Astrocyte (in vitro differentiated cells and primary cell): ENCODE measurements at regions not wholly inside any gene's neighbourhood (a gene's known extent, or its start where the extent isn't known, plus 50 kb on each side); places are given as distances from the start of the nearest gene placed in this dataset.

Experiments used
- DNase-seq: peaks from one replicate; pipeline ENCODE4 v3.0.0-alpha.2; 2010; ENCODE audit warnings: low read depth
- FAIRE-seq: peaks from 2 replicates; lab custom pipeline; 2011; peaks lifted over from hg19 to GRCh38; lab: Jason Lieb, UNC
- H2AFZ ChIP-seq: 2 replicates; pipeline ENCODE4 v1.6.0; 2012; ENCODE audit warnings: low read depth, low read length, inconsistent platforms
- H3K27ac ChIP-seq: 2 replicates; pipeline ENCODE4 v1.5.1; 2011; ENCODE audit warnings: low read depth, low read length, inconsistent platforms
- H3K27me3 ChIP-seq: 2 replicates; pipeline ENCODE4 v1.6.0; 2011; ENCODE audit warnings: low read length, inconsistent platforms; ENCODE audit not compliant: insufficient read depth
- H3K36me3 ChIP-seq: 2 replicates; pipeline ENCODE4 v1.5.1; 2011; ENCODE audit warnings: low read length, inconsistent platforms; ENCODE audit not compliant: insufficient read depth
- H3K4me1 ChIP-seq: 2 replicates; pipeline ENCODE4 v1.5.1; 2011; ENCODE audit warnings: low read length, inconsistent platforms; ENCODE audit not compliant: insufficient read depth
- H3K4me2 ChIP-seq: 2 replicates; pipeline ENCODE4 v1.6.0; 2012; ENCODE audit warnings: low read length, inconsistent platforms
- H3K4me3 ChIP-seq: 2 replicates; pipeline ENCODE4 v1.5.1; 2011; ENCODE audit warnings: low read depth, mild to moderate bottlenecking, low read length, inconsistent platforms; ENCODE audit not compliant: insufficient read depth
- H3K79me2 ChIP-seq: 2 replicates; pipeline ENCODE4 v1.6.0; 2012; ENCODE audit warnings: mild to moderate bottlenecking, low read length, inconsistent platforms; ENCODE audit not compliant: insufficient read depth
- H3K9ac ChIP-seq: 2 replicates; pipeline ENCODE4 v1.6.0; 2012; ENCODE audit warnings: mild to moderate bottlenecking, low read length, inconsistent platforms
- H3K9me3 ChIP-seq: 2 replicates; pipeline ENCODE4 v1.5.1; 2012; ENCODE audit warnings: low read depth, mild to moderate bottlenecking, low read length, inconsistent platforms; ENCODE audit not compliant: insufficient read depth
- H4K20me1 ChIP-seq: 2 replicates; pipeline ENCODE4 v1.6.0; 2012; ENCODE audit warnings: low read length, inconsistent platforms; ENCODE audit not compliant: insufficient read depth
- H3K27ac Mint-ChIP-seq: one replicate; pipeline ENCODE4 v1.8.0; 2021; ENCODE audit warnings: mild to moderate bottlenecking, mixed read lengths; ENCODE audit not compliant: unreplicated experiment
- H3K27me3 Mint-ChIP-seq: one replicate; pipeline ENCODE4 v1.8.0; 2021; ENCODE audit warnings: low read depth, mixed read lengths; ENCODE audit not compliant: unreplicated experiment
- H3K36me3 Mint-ChIP-seq: one replicate; pipeline ENCODE4 v1.8.0; 2021; ENCODE audit warnings: low read depth, mixed read lengths; ENCODE audit not compliant: unreplicated experiment
- H3K4me1 Mint-ChIP-seq: one replicate; pipeline ENCODE4 v1.8.0; 2021; ENCODE audit warnings: low read depth, mixed read lengths; ENCODE audit not compliant: unreplicated experiment
- H3K4me3 Mint-ChIP-seq: one replicate; pipeline ENCODE4 v1.8.0; 2021; ENCODE audit warnings: mild to moderate bottlenecking, moderate library complexity, mixed read lengths; ENCODE audit not compliant: unreplicated experiment
- H3K9me3 Mint-ChIP-seq: one replicate; pipeline ENCODE4 v1.8.0; 2021; ENCODE audit warnings: mild to moderate bottlenecking, mixed read lengths; ENCODE audit not compliant: unreplicated experiment
- EZH2 ChIP-seq: IDR thresholded peaks from 2 replicates; pipeline ENCODE4 v1.6.1; 2012; ENCODE audit warnings: mild to moderate bottlenecking, low read length, inconsistent platforms; ENCODE audit not compliant: insufficient read depth
- TF ChIP-seq, protein P1 (sequence below): IDR thresholded peaks from 2 replicates; pipeline ENCODE4 v1.5.1; 2011; ENCODE audit warnings: low read depth, mild to moderate bottlenecking, inconsistent platforms, low read length, moderate library complexity; ENCODE audit not compliant: insufficient read depth

DNA sequence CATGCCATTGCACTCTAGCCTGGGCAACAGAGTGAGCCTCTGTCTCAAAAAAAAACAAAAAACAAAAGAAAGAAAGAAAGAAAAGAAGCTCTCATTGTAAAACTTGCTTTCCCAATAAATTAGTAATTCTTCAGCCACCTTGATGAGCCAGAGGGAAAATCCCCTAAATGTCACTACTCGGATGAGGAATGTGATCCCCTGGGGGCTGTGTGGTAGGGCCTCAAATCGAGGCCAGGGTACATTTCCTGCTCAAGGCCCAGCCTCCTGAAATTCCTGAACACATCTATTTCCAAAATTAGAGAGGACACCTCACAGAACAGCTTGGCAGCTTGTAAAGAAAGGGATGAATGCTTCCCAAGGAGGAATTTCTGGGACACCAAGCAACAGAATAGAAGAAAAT, 147.1 kb upstream of the SESN3 start:
- Histone ChIP-seq H4K20me1 (no peaks in the 10 kb centered on the region), H3K36me3 (no peaks in the 10 kb centered on the region), H2AFZ (no peak overlapping the region), H3K27me3 (peaks cover 4% of the 10 kb centered on the region), H3K9me3 (no peaks in the 10 kb centered on the region), H3K4me2 (no peak overlapping the region), H3K4me3 (no peak overlapping the region), H3K27ac (no peak overlapping the region), H3K9ac (no peak overlapping the region), H3K79me2 (no peaks in the 10 kb centered on the region), H3K4me1 (peaks cover 14% of the 10 kb centered on the region)
- no peak for TF ChIP-seq EZH2
- TF ChIP-seq, protein P1, sequence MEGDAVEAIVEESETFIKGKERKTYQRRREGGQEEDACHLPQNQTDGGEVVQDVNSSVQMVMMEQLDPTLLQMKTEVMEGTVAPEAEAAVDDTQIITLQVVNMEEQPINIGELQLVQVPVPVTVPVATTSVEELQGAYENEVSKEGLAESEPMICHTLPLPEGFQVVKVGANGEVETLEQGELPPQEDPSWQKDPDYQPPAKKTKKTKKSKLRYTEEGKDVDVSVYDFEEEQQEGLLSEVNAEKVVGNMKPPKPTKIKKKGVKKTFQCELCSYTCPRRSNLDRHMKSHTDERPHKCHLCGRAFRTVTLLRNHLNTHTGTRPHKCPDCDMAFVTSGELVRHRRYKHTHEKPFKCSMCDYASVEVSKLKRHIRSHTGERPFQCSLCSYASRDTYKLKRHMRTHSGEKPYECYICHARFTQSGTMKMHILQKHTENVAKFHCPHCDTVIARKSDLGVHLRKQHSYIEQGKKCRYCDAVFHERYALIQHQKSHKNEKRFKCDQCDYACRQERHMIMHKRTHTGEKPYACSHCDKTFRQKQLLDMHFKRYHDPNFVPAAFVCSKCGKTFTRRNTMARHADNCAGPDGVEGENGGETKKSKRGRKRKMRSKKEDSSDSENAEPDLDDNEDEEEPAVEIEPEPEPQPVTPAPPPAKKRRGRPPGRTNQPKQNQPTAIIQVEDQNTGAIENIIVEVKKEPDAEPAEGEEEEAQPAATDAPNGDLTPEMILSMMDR, result no peak
- Mint-ChIP-seq H3K27me3 (peaks cover 10% of the 10 kb centered on the region), H3K27ac (peak overlapping the region; percentile 29), H3K4me1 (peaks cover 41% of the 10 kb centered on the region), H3K9me3 (no peaks in the 10 kb centered on the region), H3K36me3 (no peaks in the 10 kb centered on the region), H3K4me3 (no peak overlapping the region)
- DNase-seq, result peak; percentile 4
- FAIRE-seq, result no peak

DNA sequence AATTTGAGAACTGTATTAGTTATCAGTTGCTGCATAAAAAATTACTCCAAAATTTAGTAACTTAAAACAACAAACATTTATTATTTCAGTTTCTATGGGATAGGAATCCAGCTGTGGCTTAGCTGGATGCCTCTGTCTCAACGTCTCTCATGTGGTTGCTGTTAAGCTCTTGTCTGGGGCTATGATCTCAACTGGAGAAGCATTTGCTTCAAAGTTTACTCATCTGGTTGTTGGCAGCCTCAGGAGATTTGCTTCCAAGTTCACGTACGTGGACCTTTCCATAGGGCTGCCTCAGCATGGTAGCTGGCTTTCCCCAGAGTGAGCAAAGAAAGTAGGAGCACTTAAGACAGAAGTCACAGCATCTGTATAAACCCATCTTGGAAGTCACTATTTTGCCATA, 144.9 kb upstream of the SESN3 start:
- TF ChIP-seq EZH2, result no peak
- TF ChIP-seq, protein P1, result no peak

DNA sequence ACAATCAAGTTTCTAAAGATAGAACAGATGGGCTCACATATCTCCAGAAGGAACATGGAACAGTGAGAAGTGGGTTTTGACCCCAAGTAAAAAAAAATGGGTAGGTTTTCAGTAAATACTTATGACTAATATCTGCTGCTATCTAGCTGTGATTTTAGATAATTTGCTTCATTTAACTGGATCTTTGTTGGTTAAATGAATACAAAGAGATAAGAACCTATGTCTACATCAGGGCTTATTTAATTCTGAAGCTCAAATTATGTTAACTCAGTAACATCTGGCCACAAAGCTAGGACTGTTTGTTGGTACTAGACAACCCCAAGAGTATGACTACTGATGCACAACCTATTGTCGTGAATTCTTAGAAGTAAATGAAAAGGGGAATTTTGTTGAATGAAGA, 144.4 kb upstream of the SESN3 start:
- no peak for FAIRE-seq
- Histone ChIP-seq H3K79me2 (no peaks in the 10 kb centered on the region), H3K36me3 (no peaks in the 10 kb centered on the region), H3K4me2 (peak overlapping the region; percentile 21), H3K27ac (peak overlapping the region; percentile 9), H4K20me1 (no peaks in the 10 kb centered on the region), H3K4me1 (peaks cover 14% of the 10 kb centered on the region), H3K4me3 (no peak overlapping the region), H2AFZ (no peak overlapping the region), H3K27me3 (peaks cover 3% of the 10 kb centered on the region), H3K9ac (no peak overlapping the region), H3K9me3 (no peaks in the 10 kb centered on the region)
- TF ChIP-seq, protein P1, result no peak
- TF ChIP-seq EZH2, result no peak
- Mint-ChIP-seq H3K36me3 (no peaks in the 10 kb centered on the region), H3K27me3 (peaks cover 3% of the 10 kb centered on the region), H3K27ac (peak overlapping the region; percentile 95), H3K4me3 (no peak overlapping the region), H3K4me1 (peaks cover 40% of the 10 kb centered on the region), H3K9me3 (no peaks in the 10 kb centered on the region)
- DNase-seq, result peak; percentile 76

More for the DNA sequence above, 144.9 kb upstream of the SESN3 start:
- Mint-ChIP-seq H3K9me3 (no peaks in the 10 kb centered on the region), H3K4me3 (no peak overlapping the region), H3K4me1 (peaks cover 41% of the 10 kb centered on the region), H3K36me3 (no peaks in the 10 kb centered on the region), H3K27ac (peak overlapping the region; percentile 95), H3K27me3 (peaks cover 6% of the 10 kb centered on the region)
- Histone ChIP-seq H3K4me3 (no peak overlapping the region), H4K20me1 (no peaks in the 10 kb centered on the region), H3K27me3 (peaks cover 4% of the 10 kb centered on the region), H3K79me2 (no peaks in the 10 kb centered on the region), H3K9ac (no peak overlapping the region), H3K36me3 (no peaks in the 10 kb centered on the region), H3K9me3 (no peaks in the 10 kb centered on the region), H3K4me2 (peak overlapping the region; percentile 21), H3K27ac (peak overlapping the region; percentile 9), H3K4me1 (peaks cover 14% of the 10 kb centered on the region), H2AFZ (no peak overlapping the region)
- FAIRE-seq, result peak; percentile 99
- peak; percentile 98 for DNase-seq
